ENCODE measurements at regions not wholly inside any gene's neighbourhood (a gene's known extent, or its start where the extent isn't known, plus 50 kb on each side); places are given as distances from the start of the nearest gene placed in this dataset.

DNA sequence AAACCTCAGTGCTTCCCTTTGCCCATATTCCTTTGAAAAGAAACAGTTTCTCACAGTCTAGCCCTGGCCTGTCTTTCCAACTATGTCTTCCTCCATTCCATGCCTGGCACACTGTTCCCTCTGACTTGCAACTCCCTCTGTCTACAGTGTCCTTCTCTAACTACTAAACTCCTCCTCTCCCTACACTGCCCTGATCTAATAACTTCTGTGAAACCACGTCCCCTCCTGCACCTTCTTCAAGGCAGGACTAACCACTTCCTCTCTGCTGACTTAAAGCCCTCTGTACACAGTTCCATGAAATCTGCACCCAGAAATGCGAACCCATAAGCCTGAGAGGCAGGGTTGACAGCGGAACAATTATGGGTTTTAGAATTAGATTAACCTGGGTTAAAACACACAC, 62.2 kb upstream of the ATP1B1 start:
- Histone ChIP-seq H3K27ac (no peak overlapping the region), H3K27me3 (replicated peaks) (no peaks in the 10 kb centered on the region), H3K4me3 (ENCODE audit: low read depth, low read length) (no peak overlapping the region), H3K36me3 (replicated peaks) (no peaks in the 10 kb centered on the region)
- TF ChIP-seq, protein P1, sequence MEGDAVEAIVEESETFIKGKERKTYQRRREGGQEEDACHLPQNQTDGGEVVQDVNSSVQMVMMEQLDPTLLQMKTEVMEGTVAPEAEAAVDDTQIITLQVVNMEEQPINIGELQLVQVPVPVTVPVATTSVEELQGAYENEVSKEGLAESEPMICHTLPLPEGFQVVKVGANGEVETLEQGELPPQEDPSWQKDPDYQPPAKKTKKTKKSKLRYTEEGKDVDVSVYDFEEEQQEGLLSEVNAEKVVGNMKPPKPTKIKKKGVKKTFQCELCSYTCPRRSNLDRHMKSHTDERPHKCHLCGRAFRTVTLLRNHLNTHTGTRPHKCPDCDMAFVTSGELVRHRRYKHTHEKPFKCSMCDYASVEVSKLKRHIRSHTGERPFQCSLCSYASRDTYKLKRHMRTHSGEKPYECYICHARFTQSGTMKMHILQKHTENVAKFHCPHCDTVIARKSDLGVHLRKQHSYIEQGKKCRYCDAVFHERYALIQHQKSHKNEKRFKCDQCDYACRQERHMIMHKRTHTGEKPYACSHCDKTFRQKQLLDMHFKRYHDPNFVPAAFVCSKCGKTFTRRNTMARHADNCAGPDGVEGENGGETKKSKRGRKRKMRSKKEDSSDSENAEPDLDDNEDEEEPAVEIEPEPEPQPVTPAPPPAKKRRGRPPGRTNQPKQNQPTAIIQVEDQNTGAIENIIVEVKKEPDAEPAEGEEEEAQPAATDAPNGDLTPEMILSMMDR (IDR thresholded peaks at IDR 0.05; ENCODE audit: low read depth, low read length, missing control alignments), result no peak
- in situ Hi-C loops (cut with HindIII; ENCODE audit: low pct_ligation_motif_present, low sequenced_read_pairs), result no loop called here
- no peak for DNase-seq

DNA sequence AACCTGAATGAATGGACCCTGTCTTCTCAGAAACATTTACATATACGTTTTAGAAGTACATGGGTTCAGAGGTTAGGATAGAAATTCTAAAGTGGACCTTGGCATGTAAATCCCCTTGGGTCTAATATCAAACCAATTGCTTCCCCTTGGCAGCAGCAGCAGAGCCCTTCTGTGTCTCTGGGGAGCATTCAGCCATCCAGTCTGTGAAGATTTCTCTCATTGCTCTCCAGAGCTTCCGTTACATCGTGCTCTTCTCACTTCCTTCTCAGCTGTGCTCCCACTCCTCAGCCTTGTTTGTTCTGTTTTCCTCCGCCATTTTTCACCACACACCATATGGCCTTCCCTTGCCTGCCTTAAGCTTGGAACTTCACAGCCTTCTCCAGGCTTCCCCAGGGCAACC, 61.5 kb upstream of the ATP1B1 start:
- in situ Hi-C loops (cut with HindIII; ENCODE audit: low pct_ligation_motif_present, low sequenced_read_pairs), result no loop called here
- Histone ChIP-seq H3K36me3 (replicated peaks) (no peaks in the 10 kb centered on the region), H3K27ac (no peak overlapping the region), H3K4me3 (ENCODE audit: low read depth, low read length) (no peak overlapping the region), H3K27me3 (replicated peaks) (no peaks in the 10 kb centered on the region)
- DNase-seq, result no peak
- TF ChIP-seq, protein P1 (IDR thresholded peaks at IDR 0.05; ENCODE audit: low read depth, low read length, missing control alignments), result no peak

DNA sequence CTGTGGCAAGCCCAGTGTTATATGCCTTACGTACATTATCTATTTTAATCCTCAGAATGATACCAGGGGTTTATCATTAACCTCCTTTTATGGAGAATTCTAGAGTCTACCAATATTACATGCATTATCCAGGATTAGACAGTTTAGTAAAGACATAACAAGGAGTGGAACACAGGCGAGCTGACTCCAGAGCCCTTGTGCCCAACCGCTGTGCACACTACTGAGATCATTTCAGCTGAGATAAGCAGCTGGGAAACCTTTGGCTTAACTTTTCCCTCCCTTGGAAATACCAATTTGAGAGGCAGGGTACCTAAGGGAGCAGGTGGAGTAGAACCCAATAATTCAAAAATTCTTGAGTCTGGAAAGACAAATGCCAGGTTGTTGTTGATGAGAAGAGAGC, 59.8 kb upstream of the ATP1B1 start:
- H3K36me3 ChIP-seq (replicated peaks), result no peaks in the 10 kb centered on the region
- DNase-seq, result no peak
- no peak overlapping the region for H3K4me3 ChIP-seq (ENCODE audit: low read depth, low read length)
- no peak overlapping the region for H3K27ac ChIP-seq
- TF ChIP-seq, protein P1 (IDR thresholded peaks at IDR 0.05; ENCODE audit: low read depth, low read length, missing control alignments), result no peak
- no peaks in the 10 kb centered on the region for H3K27me3 ChIP-seq (replicated peaks)
- in situ Hi-C loops (cut with HindIII; ENCODE audit: low pct_ligation_motif_present, low sequenced_read_pairs), result no loop called here

DNA sequence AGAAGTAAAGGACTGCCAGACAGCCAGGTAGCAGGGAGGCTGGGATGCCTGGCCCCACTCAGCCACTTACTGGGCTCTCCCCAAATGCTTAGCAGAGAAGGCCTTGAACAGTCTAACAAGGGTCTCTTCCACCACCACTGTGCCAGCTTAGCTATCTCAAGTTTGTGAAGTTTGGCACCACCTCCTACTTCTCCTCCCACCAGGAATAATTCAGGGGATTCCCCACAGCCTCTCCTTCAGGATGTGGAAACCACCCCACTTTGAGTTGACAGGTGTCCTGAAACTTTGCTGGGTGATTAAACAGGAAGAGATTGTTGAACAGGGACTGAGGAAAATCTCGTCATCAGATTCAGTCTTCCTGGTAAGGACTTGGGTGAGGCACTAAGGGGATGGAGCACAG, 59.4 kb upstream of the ATP1B1 start:
- Histone ChIP-seq H3K4me3 (ENCODE audit: low read depth, low read length) (no peak overlapping the region), H3K36me3 (replicated peaks) (no peaks in the 10 kb centered on the region), H3K27me3 (replicated peaks) (no peaks in the 10 kb centered on the region), H3K27ac (no peak overlapping the region)
- in situ Hi-C loops (cut with HindIII; ENCODE audit: low pct_ligation_motif_present, low sequenced_read_pairs), result no loop called here
- TF ChIP-seq, protein P1 (IDR thresholded peaks at IDR 0.05; ENCODE audit: low read depth, low read length, missing control alignments), result no peak
- no peak for DNase-seq

DNA sequence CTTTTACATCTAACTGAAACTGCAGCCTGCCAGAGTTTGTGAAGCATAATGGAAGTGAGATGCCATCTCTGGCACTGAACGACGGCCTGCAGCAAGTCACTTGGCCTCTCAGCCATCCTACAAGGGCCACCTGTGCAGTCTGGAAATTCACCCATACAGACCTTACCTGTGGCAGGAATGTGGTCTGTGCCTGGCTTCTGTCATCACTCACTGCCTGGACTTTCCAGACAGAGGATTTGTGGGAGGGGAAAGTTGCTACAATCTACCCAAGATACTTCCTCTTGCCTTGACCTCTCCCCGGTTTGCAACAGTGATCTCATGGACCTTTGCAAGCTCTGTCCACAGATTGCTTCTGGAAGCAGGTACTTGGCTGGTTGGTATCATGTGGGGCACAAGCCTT, 58.4 kb upstream of the ATP1B1 start:
- Histone ChIP-seq H3K36me3 (replicated peaks) (no peaks in the 10 kb centered on the region), H3K27ac (no peak overlapping the region), H3K4me3 (ENCODE audit: low read depth, low read length) (no peak overlapping the region), H3K27me3 (replicated peaks) (no peaks in the 10 kb centered on the region)
- no peak for DNase-seq
- in situ Hi-C loops (cut with HindIII; ENCODE audit: low pct_ligation_motif_present, low sequenced_read_pairs), result no loop called here
- TF ChIP-seq, protein P1 (IDR thresholded peaks at IDR 0.05; ENCODE audit: low read depth, low read length, missing control alignments), result no peak

DNA sequence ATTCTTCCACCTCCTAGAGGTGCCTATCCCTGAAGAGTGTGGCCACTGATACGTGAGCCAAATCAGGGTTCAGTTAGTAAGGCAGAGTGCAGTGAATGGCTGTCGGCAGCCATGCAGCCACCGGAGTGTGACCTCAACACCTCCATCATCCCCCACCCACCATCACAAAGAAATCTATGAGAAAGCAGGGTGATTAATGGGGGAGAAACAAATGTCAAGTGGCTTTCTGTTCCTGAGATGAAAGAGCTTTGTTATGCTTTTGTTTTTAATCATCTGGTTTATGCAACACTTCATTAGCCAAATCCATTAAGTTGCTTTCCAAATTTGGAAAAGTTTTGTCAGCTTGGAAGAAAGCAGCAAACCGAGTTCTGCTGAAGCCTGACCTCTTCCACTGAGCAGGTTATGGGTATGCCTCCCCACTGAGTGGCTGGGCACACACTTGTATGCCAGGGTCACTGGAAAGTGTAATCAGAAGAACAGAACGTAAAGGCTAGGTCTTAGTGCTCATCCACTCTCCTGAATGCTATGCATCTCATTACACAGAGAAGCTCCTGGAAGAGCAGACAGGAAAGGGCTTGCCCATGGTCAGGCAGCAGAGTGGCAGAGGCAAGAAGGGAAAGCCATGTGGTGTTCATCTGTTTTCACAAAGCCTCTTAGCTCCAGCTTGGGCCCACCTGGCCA, 57.1 kb upstream of the ATP1B1 start:
- no peak for DNase-seq
- in situ Hi-C loops (cut with HindIII; ENCODE audit: low pct_ligation_motif_present, low sequenced_read_pairs), result no loop called here
- Histone ChIP-seq H3K27me3 (replicated peaks) (no peaks in the 10 kb centered on the region), H3K36me3 (replicated peaks) (no peaks in the 10 kb centered on the region), H3K4me3 (ENCODE audit: low read depth, low read length) (no peak overlapping the region), H3K27ac (no peak overlapping the region)
- TF ChIP-seq, protein P1 (IDR thresholded peaks at IDR 0.05; ENCODE audit: low read depth, low read length, missing control alignments), result no peak

Data from brain microvascular endothelial cell (primary cell).